Fibroblast of peridontal ligament (primary cell): ENCODE measurements at regions not wholly inside any gene's neighbourhood (a gene's known extent, or its start where the extent isn't known, plus 50 kb on each side); places are given as distances from the start of the nearest gene placed in this dataset.

Experiments
- DNase-seq: peaks from one replicate; pipeline ENCODE4 v3.0.0-alpha.2; 2010; ENCODE audit errors: extremely low read depth

DNA sequence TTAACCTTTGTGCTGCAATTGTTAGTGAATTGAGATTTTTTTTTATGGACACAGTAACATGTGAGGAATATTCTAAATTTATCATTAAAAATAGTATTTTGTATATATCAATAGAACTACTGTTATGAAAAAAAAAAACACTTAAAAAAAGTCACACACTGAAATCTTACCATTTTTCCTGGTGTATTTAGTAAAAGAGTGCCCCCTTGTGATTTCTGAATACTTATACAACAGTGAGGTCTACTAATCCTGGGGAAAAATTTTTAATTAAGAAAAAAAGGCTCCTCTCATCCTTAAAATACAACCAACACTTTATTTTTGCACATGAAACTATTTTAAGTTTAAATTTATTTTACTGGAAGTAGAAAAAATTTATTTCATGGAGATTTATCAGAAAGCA, 56.4 kb upstream of the SPOCK3 start:
- DNase-seq: peak; percentile 2

DNA sequence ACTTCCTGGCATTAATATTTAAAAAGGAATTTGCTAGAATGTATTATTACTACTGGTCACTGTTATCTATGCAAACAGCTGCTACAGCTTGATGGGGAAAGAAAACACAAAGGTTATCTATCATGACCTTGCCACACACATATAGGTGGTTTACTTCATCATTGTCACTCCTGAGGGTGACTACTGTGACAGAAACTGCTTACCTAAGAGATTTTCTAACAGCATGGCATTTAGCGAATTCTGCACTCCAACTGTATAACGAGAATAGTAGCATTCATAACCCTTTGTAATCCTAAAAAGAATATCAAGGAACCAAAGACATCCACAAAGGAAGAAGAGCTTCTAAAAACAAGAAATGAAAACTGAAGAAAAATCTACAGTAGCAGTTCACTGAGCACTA, 74.6 kb upstream of the SPOCK3 start:
- no peak for DNase-seq

DNA sequence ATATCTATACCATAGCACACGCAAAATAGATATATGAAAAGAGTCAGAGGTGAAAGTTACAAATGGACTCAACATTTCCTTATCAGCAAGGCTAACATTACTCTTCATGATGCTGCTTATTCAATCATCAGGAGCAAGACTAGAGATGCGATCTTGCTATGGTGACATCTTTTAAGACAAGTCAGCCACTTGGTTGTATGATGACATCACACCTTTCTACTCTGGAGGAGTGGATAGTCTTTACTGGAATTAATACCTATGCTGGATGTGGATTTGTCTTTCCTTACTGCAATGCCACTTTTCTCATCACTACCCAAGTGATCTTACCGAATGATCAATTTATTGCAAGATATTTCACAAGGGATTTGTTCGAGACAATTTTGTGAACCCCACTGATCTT, 87.0 kb upstream of the SPOCK3 start:
- DNase-seq: no peak

DNA sequence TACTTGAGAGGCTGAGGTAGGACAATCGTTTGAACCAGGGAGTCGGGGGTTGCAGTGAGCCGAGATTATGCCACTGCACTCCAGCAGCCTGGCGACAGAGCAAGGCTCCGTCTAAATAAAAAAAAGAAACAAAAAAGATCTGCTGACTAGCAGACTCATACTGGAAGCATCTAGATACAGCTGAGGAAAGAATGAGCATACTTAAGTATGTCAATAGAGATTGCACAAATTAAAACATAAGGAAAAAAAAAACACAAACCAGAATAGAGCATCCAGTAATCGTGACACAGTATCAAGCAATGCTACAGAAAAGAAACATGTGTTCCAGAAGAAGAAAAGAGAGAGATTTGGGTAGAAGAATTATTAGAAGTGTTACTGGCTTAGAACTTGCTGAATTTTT, 105.5 kb upstream of the SPOCK3 start:
- no peak for DNase-seq

DNA sequence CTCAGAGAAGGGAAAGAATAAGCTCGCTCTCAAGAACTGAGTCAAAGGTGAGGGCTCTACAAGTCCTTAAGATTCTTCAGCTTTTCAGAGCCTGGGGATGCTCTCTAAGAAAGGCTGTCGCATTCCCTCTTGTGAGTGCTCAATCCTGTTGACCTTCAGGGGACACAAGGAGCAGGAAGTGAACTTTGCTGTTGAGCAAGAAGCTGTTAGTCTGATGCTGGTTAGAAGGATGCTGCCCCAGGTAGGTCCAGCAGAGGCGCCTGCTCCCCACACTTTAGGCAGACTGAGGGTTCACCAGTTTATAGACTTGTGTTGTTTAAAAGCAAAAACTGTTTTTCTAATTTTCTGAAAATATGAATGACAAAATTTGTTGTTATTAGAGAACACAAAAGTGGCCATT, 125.4 kb upstream of the SPOCK3 start:
- DNase-seq: no peak

DNA sequence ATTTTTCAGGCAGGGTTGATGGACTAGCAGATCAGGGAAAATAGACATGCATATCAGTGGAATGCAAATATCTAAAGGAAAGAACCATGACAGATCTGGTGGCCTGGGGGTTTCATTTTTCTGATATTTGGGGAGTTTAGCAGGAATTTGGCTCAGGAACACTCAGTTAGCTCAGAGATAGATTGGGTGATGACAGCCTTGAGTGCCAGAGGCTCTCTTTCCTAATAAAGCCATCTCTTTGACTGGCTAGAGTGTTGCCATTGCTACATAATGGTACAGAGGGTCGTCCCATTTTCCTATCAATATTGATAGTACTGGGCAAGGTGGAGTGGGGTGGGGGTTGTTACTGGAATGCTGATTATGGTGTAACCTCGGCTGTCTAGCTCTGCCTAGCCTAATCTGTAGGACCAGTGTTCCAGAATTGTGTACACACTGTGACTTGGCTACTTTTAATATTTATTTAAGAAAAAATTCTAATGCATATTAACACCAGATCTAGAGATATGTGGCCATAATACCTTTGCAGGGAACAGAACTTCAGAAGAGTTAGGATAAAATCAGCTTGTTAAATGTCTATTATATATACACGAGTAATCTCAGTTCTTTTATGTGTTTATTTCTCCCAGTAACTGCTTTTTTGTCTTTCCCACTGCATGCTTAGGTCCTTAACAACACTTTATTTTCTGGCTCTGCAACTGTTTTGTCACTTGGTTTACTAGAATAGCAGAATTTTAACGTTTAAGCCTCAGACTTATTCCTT, 145.0 kb upstream of the SPOCK3 start:
- no peak for DNase-seq

DNA sequence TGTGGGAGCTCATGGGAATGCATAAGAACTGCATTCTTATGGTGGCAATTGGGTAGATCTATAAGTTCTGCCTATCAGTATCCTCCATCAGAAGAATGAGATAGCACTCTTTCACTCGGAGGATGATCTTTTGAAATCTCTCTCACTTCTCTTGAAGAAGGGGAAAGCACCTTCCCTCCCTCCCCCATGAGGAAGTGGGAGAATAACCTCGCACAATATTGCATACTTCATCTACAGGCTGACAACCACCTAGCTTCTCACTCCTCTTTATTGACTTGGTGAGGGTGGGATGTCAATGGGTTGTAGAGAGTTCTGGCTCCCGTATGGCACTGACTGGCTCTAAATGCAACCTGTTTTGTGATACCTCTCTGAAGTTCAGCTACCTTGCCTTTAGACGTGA, 146.7 kb upstream of the SPOCK3 start:
- no peak for DNase-seq

DNA sequence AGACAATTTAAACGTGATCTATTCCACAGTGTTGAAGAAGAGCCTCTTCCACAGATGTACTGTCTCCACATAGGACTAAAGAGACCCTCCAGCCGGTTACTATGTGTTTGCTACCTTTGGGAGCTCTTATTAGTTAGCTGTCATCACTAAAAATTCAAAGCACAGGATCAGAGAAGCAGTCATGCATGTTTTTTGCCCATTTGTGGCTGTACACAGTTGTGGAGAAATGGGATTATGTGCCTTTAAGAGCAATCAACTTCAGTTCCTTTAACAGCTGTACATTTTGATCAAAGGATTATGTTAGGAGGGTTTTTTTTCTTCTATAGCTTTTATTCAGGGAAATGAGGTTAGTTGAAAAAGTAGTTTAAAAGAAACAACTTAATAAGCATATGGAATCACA, 149.0 kb upstream of the SPOCK3 start:
- no peak for DNase-seq

DNA sequence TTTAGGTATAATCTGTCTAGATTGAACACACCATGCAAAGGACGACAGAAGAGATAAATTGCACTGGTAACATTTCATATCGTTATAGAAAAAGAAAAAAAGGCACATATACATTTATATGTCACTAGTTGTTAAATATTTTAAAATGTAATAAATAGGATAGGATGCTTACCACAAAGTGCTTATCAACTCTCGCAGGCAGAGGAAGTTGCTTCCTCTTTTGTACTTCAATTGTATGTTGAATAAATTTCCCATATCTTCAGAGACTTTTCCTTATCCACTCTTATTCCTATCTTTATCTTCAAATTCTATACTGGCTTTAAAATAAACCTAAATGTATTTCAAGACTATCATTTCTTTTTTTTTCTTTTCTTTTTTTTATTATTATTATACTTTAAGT, 163.3 kb upstream of the SPOCK3 start:
- no peak for DNase-seq

DNA sequence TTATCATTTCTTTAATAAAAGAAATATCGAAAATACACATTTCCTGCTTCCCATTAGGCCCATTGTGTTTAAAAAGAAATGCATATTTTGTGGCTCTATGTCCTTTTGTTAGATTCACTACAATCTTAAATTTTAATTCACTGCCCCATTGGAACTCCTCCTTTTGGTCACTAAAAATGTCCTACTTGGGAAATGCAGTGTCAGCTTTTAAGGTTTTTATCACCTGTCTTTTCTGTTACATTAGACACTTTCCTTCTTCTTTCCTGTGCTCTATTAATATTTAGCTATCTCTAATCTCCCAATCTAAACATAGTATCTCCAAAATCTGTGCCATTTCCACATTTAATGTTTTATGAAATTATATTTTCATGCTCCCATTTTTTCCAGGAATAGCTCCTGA, 164.9 kb upstream of the SPOCK3 start:
- DNase-seq: no peak

DNA sequence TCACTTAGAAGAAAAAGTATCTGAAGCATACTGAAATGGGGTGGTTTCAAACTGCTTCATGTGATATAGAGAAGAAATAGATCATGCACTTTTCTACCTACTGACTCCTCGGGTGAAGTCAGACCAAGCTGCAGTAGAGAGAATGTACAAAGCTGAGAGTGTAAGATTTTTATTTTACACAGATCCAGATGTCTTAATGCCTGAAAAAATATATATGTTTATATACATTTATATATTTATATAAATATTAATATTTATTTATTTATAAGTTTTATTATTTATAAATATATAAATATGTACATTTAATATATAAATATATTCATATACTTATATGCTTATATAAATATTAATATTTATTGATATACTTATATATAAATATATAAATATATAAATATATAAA, 171.9 kb upstream of the SPOCK3 start:
- no peak for DNase-seq

DNA sequence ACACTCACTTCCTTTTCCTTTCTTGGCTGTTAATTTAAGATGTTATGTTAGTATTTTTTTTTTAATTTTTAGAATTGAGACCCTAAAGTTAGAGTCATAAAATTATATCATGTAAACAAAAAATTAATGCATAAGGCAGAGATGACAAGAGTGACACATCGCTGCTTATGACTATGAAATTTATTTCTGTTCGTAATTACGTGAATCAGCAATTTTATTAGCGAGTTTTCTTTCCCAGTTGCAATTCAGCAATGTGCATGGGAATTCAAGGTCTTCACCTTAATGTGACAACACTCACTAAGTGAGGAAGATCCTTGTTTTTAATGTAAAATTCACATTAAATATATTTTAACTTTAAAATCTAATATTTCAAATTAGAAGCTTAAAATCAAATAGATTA, 181.2 kb upstream of the SPOCK3 start:
- DNase-seq: no peak

DNA sequence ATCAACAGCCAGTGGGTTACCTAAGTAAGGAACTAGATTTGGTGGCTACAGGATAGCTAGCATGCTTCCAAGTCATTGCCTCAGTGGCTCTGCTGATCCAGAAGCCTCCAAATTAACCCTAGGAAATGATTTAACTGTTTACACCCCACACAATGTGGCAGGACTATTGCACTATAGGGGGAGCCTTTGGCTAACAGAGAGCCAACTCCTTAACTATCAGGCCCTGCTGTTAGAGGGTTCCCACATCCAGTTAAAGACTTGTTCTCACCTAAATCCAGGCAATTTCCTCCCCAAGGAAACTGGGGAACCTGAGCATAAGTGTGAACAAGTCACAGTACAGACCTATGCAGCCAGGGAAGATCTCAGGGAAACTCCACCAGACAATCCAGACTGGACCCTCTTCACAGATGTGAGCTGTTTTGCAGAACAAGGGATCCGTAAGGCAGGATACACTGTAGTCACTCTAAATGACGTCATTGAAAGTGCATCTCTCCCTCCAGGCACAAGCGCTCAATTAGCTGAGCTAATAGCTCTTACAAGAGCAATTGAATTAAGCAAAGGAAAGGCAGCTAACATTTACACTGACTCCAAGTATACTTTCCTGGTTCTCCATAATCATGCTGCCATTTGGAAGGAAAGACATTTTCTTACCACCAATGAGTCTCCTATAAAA, 185.3 kb upstream of the SPOCK3 start:
- no peak for DNase-seq

DNA sequence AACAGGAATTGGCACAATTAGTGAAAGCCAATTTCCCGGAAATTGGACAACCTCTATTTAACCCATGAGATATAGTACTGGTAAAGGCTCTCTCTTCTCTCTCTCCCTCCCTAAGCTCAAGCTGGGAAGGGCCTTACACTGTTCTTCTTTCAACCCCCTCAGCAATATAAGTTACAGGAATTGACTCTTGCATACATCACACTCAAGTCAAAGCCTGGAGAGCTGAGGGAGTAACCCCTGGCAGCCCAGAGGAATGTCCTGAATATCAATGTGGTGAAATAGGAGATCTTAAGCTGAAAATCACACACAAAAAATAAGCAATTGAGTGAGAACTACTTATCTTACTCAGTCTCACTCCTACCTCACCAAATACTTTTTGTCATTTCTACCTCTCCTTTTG, 186.9 kb upstream of the SPOCK3 start:
- DNase-seq: no peak

DNA sequence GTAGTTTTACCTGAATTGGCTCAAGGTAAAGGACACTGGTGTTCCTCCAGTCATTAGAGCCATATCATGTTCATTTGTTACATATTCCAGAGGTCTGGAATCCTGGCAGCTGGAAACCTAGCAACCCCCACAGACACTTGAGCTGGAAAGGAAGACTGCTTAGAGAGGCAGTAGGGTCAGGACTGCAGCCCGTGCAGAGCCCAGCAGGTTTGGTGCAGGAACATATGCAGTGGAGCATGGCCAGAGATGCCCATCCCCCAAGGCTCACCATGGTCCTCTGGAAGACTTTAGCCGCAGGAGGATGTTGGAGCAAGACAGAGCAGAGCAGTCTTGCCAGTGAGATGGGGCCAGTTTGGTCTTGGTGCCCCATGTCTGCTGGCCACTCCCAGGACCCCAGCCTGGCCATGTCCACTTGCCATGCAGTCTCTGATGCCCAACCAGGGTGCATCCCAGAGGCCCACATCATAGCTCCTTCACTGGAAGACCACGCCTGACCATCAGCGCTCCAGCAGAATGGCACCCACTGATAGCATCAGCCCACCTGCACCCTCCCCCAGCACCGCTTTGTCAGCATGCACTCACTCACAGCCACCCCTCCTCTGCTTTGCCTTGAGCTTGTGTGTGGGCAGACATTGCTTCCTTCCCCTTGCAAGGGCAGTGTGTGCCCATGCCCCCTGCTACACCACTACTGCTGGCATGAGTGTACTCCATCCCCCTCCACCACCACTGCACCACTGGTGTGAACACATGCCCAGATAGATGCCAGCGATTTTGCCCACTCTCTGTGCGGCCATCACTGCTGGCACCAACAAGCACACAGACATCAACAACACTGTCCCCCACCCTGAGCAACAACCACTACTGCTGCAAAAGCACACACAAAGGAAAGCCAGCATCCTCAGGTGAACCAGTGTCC, 190.3 kb upstream of the SPOCK3 start:
- no peak for DNase-seq

DNA sequence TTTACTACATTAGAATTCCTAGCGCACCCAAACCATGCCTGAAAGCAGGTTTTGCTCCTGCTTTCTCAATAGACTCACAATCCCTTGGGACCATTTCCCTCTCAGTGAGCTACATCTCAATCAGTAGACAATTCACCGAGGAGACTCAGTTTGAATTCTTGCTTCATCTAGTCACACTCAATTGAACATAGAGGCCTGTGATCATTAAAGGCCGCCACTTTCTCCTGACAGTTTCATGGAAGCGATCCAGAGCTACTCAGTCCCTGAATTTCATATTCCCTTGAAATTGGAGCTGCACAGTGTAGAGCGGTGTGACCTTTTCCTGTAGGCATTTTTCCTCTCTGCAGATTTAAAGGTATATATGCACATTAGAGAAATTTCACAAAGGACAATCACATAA, 193.9 kb upstream of the SPOCK3 start:
- no peak for DNase-seq

DNA sequence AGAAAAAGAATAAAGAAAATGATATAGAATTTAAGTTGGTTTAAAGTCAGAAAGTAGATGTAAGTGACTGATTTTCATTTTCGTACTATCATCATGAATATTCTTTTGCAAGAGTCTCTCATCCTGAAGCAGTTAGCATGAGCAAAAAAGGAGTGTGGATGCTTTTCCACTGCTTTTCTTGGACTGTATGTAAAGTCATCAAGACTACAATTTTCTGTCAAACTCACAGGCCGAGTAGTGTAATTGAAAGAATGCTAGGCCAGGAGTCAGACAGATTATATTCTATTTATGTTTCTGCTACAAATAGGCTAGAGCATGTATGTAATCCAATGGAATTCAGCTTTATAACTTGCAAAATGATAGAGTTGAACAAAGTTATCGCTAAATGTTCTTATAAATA, 197.1 kb upstream of the SPOCK3 start:
- no peak for DNase-seq

DNA sequence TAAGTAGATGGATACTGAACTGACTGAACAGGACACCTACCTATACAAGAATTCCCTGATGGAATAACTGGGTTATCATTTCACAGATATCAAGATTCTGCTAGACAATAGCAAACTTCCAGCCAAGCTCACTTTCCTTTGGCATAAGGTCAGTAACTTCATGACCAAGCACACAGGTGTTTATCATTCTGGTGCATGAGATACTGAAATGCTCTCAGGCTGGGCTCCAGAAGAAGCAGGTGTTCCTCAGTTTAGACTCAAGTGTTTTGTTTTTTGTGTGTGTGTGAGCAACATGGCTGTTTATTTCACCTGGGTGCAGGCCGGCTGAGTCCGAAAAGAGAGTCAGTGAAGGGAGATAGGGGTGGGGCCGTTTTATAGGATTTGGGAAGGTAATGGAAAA, 201.5 kb upstream of the SPOCK3 start:
- DNase-seq: no peak

DNA sequence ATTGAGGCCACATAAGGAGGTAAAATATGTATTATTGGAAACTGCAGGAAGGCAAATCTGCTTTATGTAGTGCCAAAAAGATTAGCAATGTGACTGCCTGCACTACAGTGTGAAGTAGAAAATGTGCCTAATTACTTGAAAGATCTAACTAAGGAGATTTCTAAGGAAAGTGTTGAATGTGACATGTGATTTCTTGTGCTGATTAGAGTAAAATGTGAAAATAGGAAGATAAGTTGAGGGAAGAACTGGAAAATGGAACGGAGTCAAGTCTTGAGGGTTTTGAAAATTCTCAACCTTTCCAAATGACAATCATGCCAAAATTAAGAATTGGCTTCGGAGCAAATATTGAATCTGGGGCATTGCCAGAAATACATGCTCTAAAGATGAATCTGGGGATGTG, 209.5 kb upstream of the SPOCK3 start:
- no peak for DNase-seq

DNA sequence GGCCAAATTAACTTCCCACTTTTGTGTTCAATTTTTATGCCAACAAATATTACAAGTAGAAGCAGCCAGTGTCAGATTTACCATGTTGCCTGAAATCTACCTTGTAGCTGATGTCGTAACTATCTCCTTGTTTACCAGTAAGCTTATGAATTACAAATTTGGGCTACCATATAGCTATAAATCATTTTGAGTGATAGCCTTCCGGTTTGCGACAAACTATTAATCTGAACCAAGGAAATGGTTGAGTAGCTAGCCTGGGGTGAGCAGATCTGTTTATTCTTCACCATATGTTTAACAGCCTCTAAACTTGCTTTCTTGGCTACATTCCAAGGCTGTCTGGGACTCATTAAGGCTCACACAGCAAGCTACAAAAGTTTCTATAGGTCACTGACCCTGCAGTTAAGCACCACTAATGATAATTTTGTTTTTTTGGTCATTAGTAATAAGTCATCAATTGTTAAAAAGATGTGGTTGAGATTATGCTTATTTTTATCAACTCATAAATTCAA, 218.7 kb upstream of the SPOCK3 start:
- no peak for DNase-seq

DNA sequence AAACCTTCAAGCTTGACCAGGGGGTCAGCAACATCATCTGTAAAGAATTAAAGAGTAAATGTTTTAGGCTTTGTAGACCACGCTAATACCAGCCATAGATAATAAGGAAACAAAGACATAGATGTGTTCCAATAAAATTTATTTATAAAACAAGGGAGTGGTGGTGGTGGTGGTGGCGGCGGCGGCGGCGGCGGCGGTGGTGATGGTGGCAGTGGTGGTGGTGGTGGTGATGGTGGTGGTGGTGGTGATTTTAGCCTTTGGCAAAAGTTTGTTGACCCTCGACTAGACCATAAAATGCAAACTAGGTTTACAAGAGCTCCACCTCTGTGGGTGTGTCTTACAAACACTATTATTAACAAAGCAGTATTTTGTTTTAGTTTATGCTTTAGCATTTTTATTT, 222.3 kb upstream of the SPOCK3 start:
- DNase-seq: no peak

DNA sequence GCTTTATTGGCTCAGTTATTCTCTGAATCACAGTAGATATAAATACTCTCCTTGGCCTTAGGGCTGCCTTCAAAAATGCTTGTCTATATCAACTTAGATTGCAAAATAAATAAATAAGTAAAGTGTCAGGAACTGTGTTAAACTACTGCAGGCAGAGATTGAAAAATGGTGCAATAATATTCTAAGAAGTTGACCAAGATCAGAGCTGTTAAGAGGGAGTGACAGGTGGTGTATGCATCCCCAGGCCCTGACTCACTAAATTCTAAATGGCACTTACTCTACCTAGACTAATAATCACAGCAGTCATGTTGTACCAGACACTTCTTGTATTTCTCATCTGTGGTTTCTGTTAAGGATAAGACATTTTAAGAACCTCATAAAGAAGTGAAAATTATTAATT, 235.1 kb upstream of the SPOCK3 start:
- no peak for DNase-seq

DNA sequence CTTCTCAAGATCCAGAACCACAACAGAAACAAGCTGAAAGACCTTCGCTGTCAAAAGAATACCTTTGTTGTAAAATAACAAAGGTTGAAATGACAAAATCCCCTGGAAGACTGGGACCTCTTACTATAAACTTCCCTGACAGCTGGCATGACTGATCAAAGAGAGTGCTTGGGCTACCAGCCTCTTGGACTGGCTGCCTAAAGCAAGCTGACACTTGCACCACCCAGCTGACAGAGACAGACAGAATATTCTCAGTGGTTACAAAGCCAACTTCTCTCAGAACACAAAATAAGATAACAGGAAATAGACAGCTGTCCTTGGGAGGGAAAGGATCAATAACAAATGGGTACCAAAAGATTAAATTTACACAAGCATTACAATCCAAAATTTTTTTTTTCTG, 241.7 kb upstream of the SPOCK3 start:
- DNase-seq: no peak
